ENCODE measurements at regions not wholly inside any gene's neighbourhood (a gene's known extent, or its start where the extent isn't known, plus 50 kb on each side); places are given as distances from the start of the nearest gene placed in this dataset.

GRCh38 chr4:177155454-177155853, 154.2 kb upstream of the NEIL3 start:
- H3K4me3 ChIP-seq (ENCODE audit: low read depth, low read length) = no peak overlapping the region
- no peak for DNase-seq (ENCODE audit: low read depth)
- no peaks in the 10 kb centered on the region for H3K36me3 ChIP-seq (ENCODE audit: control insufficient read depth, insufficient read depth, low read length)
- TF ChIP-seq CTCF (IDR thresholded peaks at IDR 0.05; ENCODE audit: insufficient read depth, low read length, severe bottlenecking) = no peak
- no peak for FAIRE-seq
- H3K27me3 ChIP-seq (ENCODE audit: control insufficient read depth, insufficient read depth, low read length) = no peaks in the 10 kb centered on the region

DNA sequence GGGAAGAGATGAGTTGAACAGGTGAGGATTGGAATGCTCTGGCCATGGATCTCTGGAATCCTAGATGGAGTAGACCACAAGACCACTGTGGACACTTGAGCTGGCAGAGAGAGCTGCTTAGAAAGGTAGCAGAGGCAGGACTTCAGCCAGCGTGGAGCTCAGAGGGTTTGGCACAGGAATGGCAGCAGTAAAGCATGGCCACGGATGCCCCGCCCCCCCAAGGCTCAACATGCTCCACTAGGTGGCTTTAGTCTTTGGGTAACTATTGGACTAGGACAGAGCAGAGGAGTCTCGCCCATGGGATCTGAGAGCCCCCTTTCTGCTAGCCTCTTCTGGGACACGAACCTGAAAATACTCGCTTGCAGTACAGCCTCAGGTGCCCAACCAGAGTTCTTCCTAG, 150.1 kb upstream of the NEIL3 start:
- FAIRE-seq (no peak), DNase-seq (ENCODE audit: low read depth) (no peak)
- no peak for TF ChIP-seq CTCF (IDR thresholded peaks at IDR 0.05; ENCODE audit: insufficient read depth, low read length, severe bottlenecking)
- H3K27me3 ChIP-seq (ENCODE audit: control insufficient read depth, insufficient read depth, low read length) = no peaks in the 10 kb centered on the region
- no peak overlapping the region for H3K4me3 ChIP-seq (ENCODE audit: low read depth, low read length)
- no peaks in the 10 kb centered on the region for H3K36me3 ChIP-seq (ENCODE audit: control insufficient read depth, insufficient read depth, low read length)

DNA sequence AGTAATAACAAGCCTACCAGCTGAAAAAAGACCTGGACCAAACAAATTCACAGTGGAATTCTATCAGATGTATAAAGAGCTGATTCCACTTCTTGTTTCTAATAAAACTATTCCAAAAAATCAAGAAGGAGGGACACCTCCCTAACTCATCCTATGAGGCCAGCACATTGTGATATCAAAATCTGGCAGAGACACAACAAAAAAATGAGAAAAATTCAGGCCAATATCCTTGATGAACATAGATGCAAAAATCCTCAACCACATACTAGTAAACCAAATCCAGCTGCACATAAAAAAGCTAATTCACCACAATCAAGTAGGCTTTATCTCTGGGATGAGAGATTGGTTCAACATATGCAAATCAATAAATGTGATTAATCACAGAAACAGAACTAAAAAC, 147.9 kb upstream of the NEIL3 start:
- H3K27me3 ChIP-seq (ENCODE audit: control insufficient read depth, insufficient read depth, low read length) = no peaks in the 10 kb centered on the region
- DNase-seq (ENCODE audit: low read depth) (no peak), FAIRE-seq (no peak)
- H3K4me3 ChIP-seq (ENCODE audit: low read depth, low read length) = no peak overlapping the region
- no peak for TF ChIP-seq CTCF (IDR thresholded peaks at IDR 0.05; ENCODE audit: insufficient read depth, low read length, severe bottlenecking)
- H3K36me3 ChIP-seq (ENCODE audit: control insufficient read depth, insufficient read depth, low read length) = no peaks in the 10 kb centered on the region

- FAIRE-seq (no peak), DNase-seq (ENCODE audit: low read depth) (no peak)
- TF ChIP-seq CTCF (IDR thresholded peaks at IDR 0.05; ENCODE audit: insufficient read depth, low read length, severe bottlenecking) = no peak
- Histone ChIP-seq H3K4me3 (ENCODE audit: low read depth, low read length) (no peak overlapping the region), H3K27me3 (ENCODE audit: control insufficient read depth, insufficient read depth, low read length) (no peaks in the 10 kb centered on the region), H3K36me3 (ENCODE audit: control insufficient read depth, insufficient read depth, low read length) (no peaks in the 10 kb centered on the region)
These were observed 146.1 kb upstream of the NEIL3 start for GRCh38 chr4:177163532-177163931.

- Histone ChIP-seq H3K36me3 (ENCODE audit: control insufficient read depth, insufficient read depth, low read length) (no peaks in the 10 kb centered on the region), H3K27me3 (ENCODE audit: control insufficient read depth, insufficient read depth, low read length) (no peaks in the 10 kb centered on the region), H3K4me3 (ENCODE audit: low read depth, low read length) (no peak overlapping the region)
- FAIRE-seq (no peak), DNase-seq (ENCODE audit: low read depth) (no peak)
- TF ChIP-seq CTCF (IDR thresholded peaks at IDR 0.05; ENCODE audit: insufficient read depth, low read length, severe bottlenecking) = no peak
These were observed 138.1 kb upstream of the NEIL3 start for GRCh38 chr4:177171588-177171987.

DNA sequence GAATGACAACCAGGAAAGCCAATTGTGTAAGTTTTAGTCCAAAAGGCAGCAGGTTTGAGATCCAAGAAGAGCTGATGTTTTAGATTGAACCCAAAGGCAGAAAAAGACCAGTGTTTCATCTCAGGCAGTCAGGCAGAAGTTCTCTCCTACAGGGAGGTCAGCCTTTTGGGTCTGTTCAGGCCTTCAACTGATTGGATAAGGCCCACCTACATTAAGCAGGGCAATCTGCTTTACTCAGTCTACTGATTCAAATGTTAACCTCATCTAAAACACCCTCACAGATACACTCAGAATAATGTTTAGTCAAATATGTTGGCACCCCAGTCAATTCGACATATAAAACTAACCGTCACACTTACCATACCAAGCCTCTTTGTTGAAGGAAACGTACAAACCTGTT, 134.2 kb upstream of the NEIL3 start:
- FAIRE-seq = no peak

More for the DNA sequence above, 134.2 kb upstream of the NEIL3 start:
- no peak for TF ChIP-seq CTCF (IDR thresholded peaks at IDR 0.05; ENCODE audit: insufficient read depth, low read length, severe bottlenecking)
- no peaks in the 10 kb centered on the region for H3K27me3 ChIP-seq (ENCODE audit: control insufficient read depth, insufficient read depth, low read length)
- H3K4me3 ChIP-seq (ENCODE audit: low read depth, low read length) = no peak overlapping the region
- no peaks in the 10 kb centered on the region for H3K36me3 ChIP-seq (ENCODE audit: control insufficient read depth, insufficient read depth, low read length)
- DNase-seq (ENCODE audit: low read depth) = no peak
